CD14-positive monocyte (primary cell): ENCODE measurements at regions not wholly inside any gene's neighbourhood (a gene's known extent, or its start where the extent isn't known, plus 50 kb on each side); places are given as distances from the start of the nearest gene placed in this dataset.

Experiments
- DNase-seq, 3 donors: peaks; one replicate each; pipeline ENCODE4 v3.0.0-alpha.2; 2011 to 2022
- H2AFZ ChIP-seq: 2 replicates; pipeline ENCODE4 v1.6.0; 2012; ENCODE audit warnings: mild to moderate bottlenecking, low read depth, low read length, inconsistent platforms; ENCODE audit not compliant: insufficient read depth, poor library complexity, severe bottlenecking
- H3K27ac ChIP-seq, 2 donors: 1 replicate in 1 of 2; 2 replicates in 1 of 2; pipeline ENCODE4 v1.5.1; 2012 to 2013; ENCODE audit warnings: low read length in 2 of 2, control low read depth in 1 of 2, inconsistent platforms in 1 of 2, low read depth in 1 of 2, mild to moderate bottlenecking in 1 of 2
- H3K27me3 ChIP-seq, 2 donors: one replicate each; pipeline versions ENCODE4 v1.6.0 to v1.6.1; 2011 to 2013; ENCODE audit warnings: low read length in 2 of 2; ENCODE audit not compliant: control insufficient read depth in 2 of 2, insufficient read depth in 2 of 2
- H3K36me3 ChIP-seq, 2 donors: replicated peaks in 1 of 2; 1 replicate in 1 of 2; 2 replicates in 1 of 2; pipeline versions ENCODE4 v1.5.1 to v1.6.1; 2012 to 2013; ENCODE audit warnings: low read length in 2 of 2, control low read depth in 1 of 2, inconsistent platforms in 1 of 2, mild to moderate bottlenecking in 1 of 2; ENCODE audit not compliant: insufficient read depth in 2 of 2, control insufficient read depth in 1 of 2
- H3K4me1 ChIP-seq, 2 donors: 1 replicate in 1 of 2; 2 replicates in 1 of 2; pipeline versions ENCODE4 v1.5.1 to v1.6.1; 2012 to 2013; ENCODE audit warnings: low read length in 2 of 2, control low read depth in 1 of 2, inconsistent platforms in 1 of 2, mild to moderate bottlenecking in 1 of 2, moderate library complexity in 1 of 2; ENCODE audit not compliant: insufficient read depth in 2 of 2, control insufficient read depth in 1 of 2
- H3K4me2 ChIP-seq: replicated peaks from 2 replicates; pipeline ENCODE3; 2012; ENCODE audit warnings: low read length, moderate library complexity, mild to moderate bottlenecking; ENCODE audit not compliant: poor library complexity, severe bottlenecking; ENCODE audit errors: extremely low read depth
- H3K4me3 ChIP-seq, 3 experiments: fragments of 200-600 bp in 1 of 3; sonication (generic) in 1 of 3; replicated peaks in 1 of 3; 1 replicate in 2 of 3; 2 replicates in 1 of 3; pipeline ENCODE4 v1.5.1; 2011 to 2013; ENCODE audit warnings: low read length in 3 of 3, mild to moderate bottlenecking in 3 of 3, control low read depth in 2 of 3, low read depth in 2 of 3, inconsistent platforms in 1 of 3, moderate library complexity in 1 of 3
- H3K79me2 ChIP-seq: 2 replicates; pipeline ENCODE4 v1.6.0; 2012; ENCODE audit warnings: mild to moderate bottlenecking, control low read depth, inconsistent platforms, low read length, moderate library complexity; ENCODE audit not compliant: insufficient read depth
- H3K9ac ChIP-seq: 2 replicates; pipeline ENCODE4 v1.6.0; 2017; ENCODE audit warnings: low read length, mild to moderate bottlenecking; ENCODE audit not compliant: insufficient read depth, poor library complexity, severe bottlenecking
- H3K9me3 ChIP-seq, 2 donors: replicated peaks in 1 of 2; 1 replicate in 1 of 2; 2 replicates in 1 of 2; pipeline versions ENCODE4 v1.5.1 to v1.6.1; 2012 to 2013; ENCODE audit warnings: low read length in 2 of 2, control low read depth in 1 of 2; ENCODE audit not compliant: control insufficient read depth in 1 of 2, insufficient read depth in 1 of 2
- H4K20me1 ChIP-seq: 2 replicates; pipeline ENCODE4 v1.6.0; 2012; ENCODE audit warnings: mild to moderate bottlenecking, low read length, control low read depth, moderate library complexity; ENCODE audit not compliant: insufficient read depth
- H3K27ac Mint-ChIP-seq, 7 donors: one replicate each; pipeline ENCODE4 v1.8.0; 2020; ENCODE audit warnings: mild to moderate bottlenecking in 7 of 7, mixed read lengths in 7 of 7, moderate library complexity in 6 of 7, inconsistent platforms in 2 of 7
- H3K27me3 Mint-ChIP-seq, 3 donors: one replicate each; pipeline ENCODE4 v1.8.0; 2021 to 2022; ENCODE audit warnings: low read depth in 3 of 3, mild to moderate bottlenecking in 3 of 3, mixed read lengths in 3 of 3, moderate library complexity in 3 of 3, inconsistent platforms in 1 of 3
- H3K36me3 Mint-ChIP-seq, 2 donors: one replicate each; pipeline ENCODE4 v1.8.0; 2020; ENCODE audit warnings: mixed read lengths in 2 of 2, inconsistent platforms in 1 of 2, mild to moderate bottlenecking in 1 of 2
- H3K4me1 Mint-ChIP-seq: one replicate; pipeline ENCODE4 v1.8.0; 2020; ENCODE audit warnings: mild to moderate bottlenecking, mixed read lengths
- H3K4me3 Mint-ChIP-seq, 2 donors: one replicate each; pipeline ENCODE4 v1.8.0; 2020; ENCODE audit warnings: mild to moderate bottlenecking in 2 of 2, mixed read lengths in 2 of 2, moderate library complexity in 1 of 2
- H3K9me3 Mint-ChIP-seq, 7 donors: one replicate each; pipeline ENCODE4 v1.8.0; 2020 to 2022; ENCODE audit warnings: mixed read lengths in 7 of 7, mild to moderate bottlenecking in 6 of 7, moderate library complexity in 6 of 7, inconsistent platforms in 2 of 7
- CTCF ChIP-seq: fragments of 200-600 bp; IDR thresholded peaks from one replicate; pipeline ENCODE4 v1.8.0; 2022; ENCODE audit warnings: antibody characterized with exemption, mild to moderate bottlenecking
- WGBS: methylation state at CpG from one replicate; pipeline ENCODE4 v1.1.5; 2013; ENCODE audit warnings: missing lambda C conversion rate; ENCODE audit not compliant: insufficient coverage; 5-methylcytosine and 5-hydroxymethylcytosine counted together
- intact Hi-C, 2 donors: fragments of 100-400 bp; cut with micrococcal nuclease; formaldehyde crosslinking; loops; one replicate each; pipeline versions ENCODE4 v1.15.0 to v1.15.1; 2023

- H3K27me3 Mint-ChIP-seq: peaks cover 0 to 9% (median 4%) of the 10 kb centered on the region in 3 donors
- H3K4me2 ChIP-seq: no peak overlapping the region
- intact Hi-C loops: no loop called here
- H3K4me3 Mint-ChIP-seq: no peak overlapping the region
- H3K4me1 Mint-ChIP-seq: no peaks in the 10 kb centered on the region
- H3K27ac Mint-ChIP-seq: no peak overlapping the region
- H3K9ac ChIP-seq: no peak overlapping the region
- H3K4me3 ChIP-seq: no peak overlapping the region
- DNase-seq: no peak
- H4K20me1 ChIP-seq: no peaks in the 10 kb centered on the region
- no peaks in the 10 kb centered on the region for H3K79me2 ChIP-seq
- H3K9me3 ChIP-seq: no peaks in the 10 kb centered on the region
- no peaks in the 10 kb centered on the region for H3K9me3 Mint-ChIP-seq
- H3K36me3 ChIP-seq: no peaks in the 10 kb centered on the region
- TF ChIP-seq CTCF: no peak
- no peak overlapping the region for H3K27ac ChIP-seq
- H3K27me3 ChIP-seq: no peaks in the 10 kb centered on the region
- 100% methylated on average over 2 of the region's 2 CpGs for WGBS
- H3K4me1 ChIP-seq: no peaks in the 10 kb centered on the region
- no peaks in the 10 kb centered on the region for H3K36me3 Mint-ChIP-seq
- H2AFZ ChIP-seq: no peak overlapping the region
These were observed 152.7 kb downstream of the MN1 start for GRCh38 chr22:27648853-27649252.

GRCh38 chr22:27650572-27650971 lies 151.0 kb downstream of the MN1 start:
- Histone ChIP-seq H3K9me3 (no peaks in the 10 kb centered on the region), H3K36me3 (no peaks in the 10 kb centered on the region), H3K27ac (no peak overlapping the region), H3K9ac (no peak overlapping the region), H4K20me1 (no peaks in the 10 kb centered on the region), H3K4me1 (no peaks in the 10 kb centered on the region), H2AFZ (no peak overlapping the region), H3K79me2 (no peaks in the 10 kb centered on the region), H3K4me3 (no peak overlapping the region), H3K27me3 (no peaks in the 10 kb centered on the region), H3K4me2 (no peak overlapping the region)
- no peak overlapping the region for H3K4me3 Mint-ChIP-seq
- peaks cover 0 to 9% (median 2%) of the 10 kb centered on the region in 3 donors for H3K27me3 Mint-ChIP-seq
- no peak for DNase-seq
- 91% methylated on average over 8 of the region's 10 CpGs for WGBS
- no peaks in the 10 kb centered on the region for H3K4me1 Mint-ChIP-seq
- H3K27ac Mint-ChIP-seq: no peak overlapping the region
- intact Hi-C loops: no loop called here
- H3K36me3 Mint-ChIP-seq: no peaks in the 10 kb centered on the region
- no peaks in the 10 kb centered on the region for H3K9me3 Mint-ChIP-seq
- no peak for TF ChIP-seq CTCF
